ENCODE measurements at regions not wholly inside any gene's neighbourhood (a gene's known extent, or its start where the extent isn't known, plus 50 kb on each side); places are given as distances from the start of the nearest gene placed in this dataset.
"Not testable (repeated sequence)": the region's sequence is repeated elsewhere in the genome, so short reads cannot be mapped to it uniquely, and the experiment has no call there.

DNA sequence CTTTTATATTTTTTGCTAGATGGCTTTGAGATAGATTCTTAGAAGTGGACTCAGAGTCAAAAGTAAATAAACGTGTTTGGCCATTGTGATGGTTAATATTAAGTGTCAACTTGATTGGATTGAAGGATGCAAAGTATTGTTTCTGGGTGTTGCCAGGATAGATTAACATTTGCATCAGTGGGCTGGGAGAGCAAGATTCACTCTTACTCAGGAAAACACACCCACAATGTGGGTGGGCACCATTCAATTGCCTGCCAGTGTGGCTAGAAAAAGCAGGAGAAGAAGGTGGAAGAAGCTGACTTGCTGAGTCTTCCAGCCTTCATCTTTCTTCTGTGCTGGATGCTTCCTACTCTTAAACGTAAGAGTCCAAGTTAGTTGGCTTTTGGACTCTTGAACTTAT, 912.4 kb downstream of the NAP1L3 start:
- not testable (repeated sequence) for H3K4me1 ChIP-seq (ENCODE audit: control insufficient read depth in 3 of 3, insufficient read depth in 2 of 3, low read depth in 1 of 3, low read length in 2 of 3); H3K4me3 ChIP-seq (ENCODE audit: low read depth in 1 of 3, low read length in 3 of 3); H3K27me3 ChIP-seq (ENCODE audit: control insufficient read depth in 3 of 3, insufficient read depth in 3 of 3, low read length in 3 of 3); H3K36me3 ChIP-seq (ENCODE audit: control insufficient read depth in 3 of 3, insufficient read depth in 2 of 3, low read depth in 1 of 3, low read length in 3 of 3); H3K9me3 ChIP-seq (ENCODE audit: control insufficient read depth in 2 of 2, insufficient read depth in 1 of 2, low read depth in 1 of 2, low read length in 1 of 2); DNase-seq; H3K27ac ChIP-seq (ENCODE audit: low read depth in 1 of 3, low read length in 2 of 3)
- FAIRE-seq: peak; percentile 92
- 45 to 50% (median 48%) methylated on average over 1 to 2 of the region's 2 CpGs for WGBS, 3 donors
